Activated CD4-positive, alpha-beta T cell treated with anti-CD3 and anti-CD28 coated beads, Interleukin-2, Interleukin-4, amounts not matched to agents 100 ng/mL and 50 ng/mL, durations not matched to agents 16 hours and 8 hours (primary cell): ENCODE measurements at regions not wholly inside any gene's neighbourhood (a gene's known extent, or its start where the extent isn't known, plus 50 kb on each side); places are given as distances from the start of the nearest gene placed in this dataset.

ENCODE experiments used
- DNase-seq: peaks from one replicate; pipeline ENCODE4 v3.0.0-alpha.2; 2020; ENCODE audit warnings: low spot score

DNA sequence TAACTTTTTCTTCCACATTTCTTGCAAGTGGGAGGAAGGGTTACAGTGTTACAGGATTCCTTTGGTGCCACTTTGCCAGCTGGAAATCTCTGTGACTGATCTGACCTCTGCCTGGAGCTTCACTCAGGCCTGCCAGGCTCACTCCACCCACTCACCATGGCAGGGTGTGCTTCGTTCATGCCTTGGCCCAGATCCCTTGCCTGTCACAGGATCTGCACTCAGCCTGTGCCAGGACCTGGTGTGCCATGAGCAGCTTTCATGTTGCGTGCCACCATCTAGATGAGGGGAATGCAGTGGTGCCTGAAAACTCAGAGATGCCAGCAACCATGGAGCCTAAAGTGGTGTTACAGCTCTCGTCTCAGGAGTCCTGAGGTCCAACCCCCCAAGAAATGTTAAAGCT, 2596.4 kb downstream of the PCDH7 start:
- no peak for DNase-seq

GRCh38 chr4:33323393-33323792, 2603.2 kb downstream of the PCDH7 start:
- no peak for DNase-seq

GRCh38 chr4:33334416-33334815, 2614.2 kb downstream of the PCDH7 start:
- DNase-seq: no peak

- no peak for DNase-seq
These were observed 2619.6 kb downstream of the PCDH7 start for GRCh38 chr4:33339762-33340161.

DNA sequence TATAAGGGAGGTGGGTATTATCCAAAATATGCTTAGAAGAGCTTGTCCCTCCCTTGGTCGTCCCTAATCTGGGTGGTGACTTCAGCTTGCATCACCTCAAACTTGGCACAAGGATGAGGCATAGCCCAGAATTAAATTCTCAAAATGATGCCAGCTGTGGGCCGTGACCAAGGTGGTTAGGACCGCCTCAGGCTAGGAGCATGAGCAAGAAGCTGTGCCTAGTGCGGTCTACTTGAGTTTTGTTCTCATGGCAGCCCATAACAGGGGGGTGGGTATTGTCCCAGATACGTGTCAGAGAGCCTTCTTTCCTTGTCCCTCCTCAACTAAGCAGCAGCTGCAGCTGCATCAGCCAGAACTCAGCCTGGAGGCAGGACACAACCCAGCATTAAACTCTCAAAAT, 2620.0 kb downstream of the PCDH7 start:
- DNase-seq: no peak

DNA sequence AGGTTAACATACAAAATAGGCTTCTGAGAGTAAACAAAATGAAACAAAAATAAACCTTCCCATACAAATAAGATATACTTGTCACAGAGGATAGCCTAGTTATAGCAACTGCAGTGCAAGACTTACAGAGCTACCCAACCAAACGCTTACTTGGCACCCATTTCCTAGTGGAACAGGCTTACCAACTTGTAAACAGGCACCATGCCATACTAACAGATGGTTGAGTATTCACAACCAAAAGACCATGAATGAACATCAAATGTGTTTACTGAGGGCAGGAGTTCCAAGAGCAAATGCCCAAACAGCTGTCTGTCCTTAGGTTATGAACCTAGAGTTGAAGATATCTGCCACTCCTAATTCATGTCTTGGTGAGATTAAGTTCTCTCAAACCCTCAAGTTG, 2629.2 kb downstream of the PCDH7 start:
- DNase-seq: no peak

- no peak for DNase-seq
These were observed 2637.0 kb downstream of the PCDH7 start for GRCh38 chr4:33357121-33357520.

GRCh38 chr4:33369446-33369845, 2649.3 kb downstream of the PCDH7 start:
- no peak for DNase-seq

DNA sequence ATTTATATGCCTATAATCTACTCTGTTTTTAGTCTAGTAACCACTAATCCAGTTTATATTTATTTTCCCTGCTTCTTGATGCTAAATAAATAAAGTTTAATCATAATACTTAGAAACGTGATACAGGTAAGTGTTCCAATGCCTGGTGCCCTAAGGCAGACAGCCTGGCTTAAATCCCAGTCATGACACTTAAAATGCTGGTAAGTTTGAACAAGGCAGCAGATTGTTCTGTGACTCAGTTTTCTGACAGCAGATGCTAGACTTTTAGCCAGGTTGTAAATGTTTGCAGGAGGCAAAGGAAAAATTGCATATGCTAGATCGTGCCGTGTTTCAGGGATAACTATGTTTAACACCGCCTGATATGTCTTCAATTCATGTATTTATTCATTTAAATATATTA, 2661.6 kb downstream of the PCDH7 start:
- no peak for DNase-seq

GRCh38 chr4:33386764-33387163, 2666.6 kb downstream of the PCDH7 start:
- no peak for DNase-seq

DNA sequence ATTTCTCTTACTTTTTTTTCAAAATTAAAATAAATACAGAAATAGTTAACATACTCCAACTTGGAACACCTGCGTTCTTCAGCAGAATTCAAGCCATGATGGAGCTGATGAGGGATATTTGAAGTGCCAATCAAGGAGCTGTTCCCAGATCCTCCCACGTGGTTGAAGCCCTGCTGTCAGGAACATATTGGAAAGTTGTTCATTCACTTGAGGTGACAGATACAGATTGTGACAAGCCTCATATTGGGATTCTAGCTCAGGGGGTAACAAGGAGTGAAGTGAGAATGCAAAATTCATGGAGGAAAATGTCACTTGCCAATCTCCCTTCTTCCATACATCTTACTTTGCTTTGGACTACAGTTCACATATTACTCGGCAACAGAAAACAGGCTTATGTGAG, 2670.8 kb downstream of the PCDH7 start:
- no peak for DNase-seq

- no peak for DNase-seq
These were observed 2675.7 kb downstream of the PCDH7 start for GRCh38 chr4:33395731-33396485.

DNA sequence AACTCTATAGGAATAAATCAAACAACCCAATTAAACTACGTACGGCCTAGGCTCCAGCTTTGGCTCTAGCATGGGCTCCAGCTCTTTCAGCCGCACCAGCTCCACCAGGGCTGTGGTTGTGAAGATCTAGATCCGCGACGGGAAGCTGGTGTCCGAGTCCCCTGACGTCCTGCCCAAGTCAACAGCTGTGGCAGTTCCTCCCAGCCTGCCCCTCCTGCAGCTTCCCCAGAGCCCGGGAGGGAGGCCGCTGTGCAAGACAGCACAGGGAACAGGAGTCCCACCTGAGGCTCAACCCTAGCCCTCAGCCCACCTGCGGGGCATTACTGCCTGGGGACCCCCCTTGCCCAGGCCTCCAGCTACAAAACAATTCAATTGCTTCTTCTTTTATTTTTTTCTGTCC, 2680.3 kb downstream of the PCDH7 start:
- DNase-seq: no peak

DNA sequence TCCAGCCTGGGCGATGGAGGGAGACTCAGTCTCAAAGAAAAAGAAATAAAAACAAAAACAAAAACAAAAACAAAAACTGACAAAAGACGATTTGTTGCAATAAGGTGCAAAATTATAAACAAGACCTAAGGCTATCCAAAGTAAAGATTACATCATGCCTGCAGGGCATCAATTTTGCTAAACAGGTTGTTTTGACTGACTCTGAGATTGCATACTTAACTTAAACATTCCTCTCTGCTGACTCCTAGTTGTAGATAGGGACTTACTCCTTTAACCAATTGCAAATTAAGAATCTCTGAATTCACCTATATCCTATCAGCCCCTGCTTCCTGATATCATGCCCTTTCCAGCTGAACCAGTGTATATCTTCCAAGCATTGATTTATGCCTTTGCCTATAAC, 2687.3 kb downstream of the PCDH7 start:
- no peak for DNase-seq

DNA sequence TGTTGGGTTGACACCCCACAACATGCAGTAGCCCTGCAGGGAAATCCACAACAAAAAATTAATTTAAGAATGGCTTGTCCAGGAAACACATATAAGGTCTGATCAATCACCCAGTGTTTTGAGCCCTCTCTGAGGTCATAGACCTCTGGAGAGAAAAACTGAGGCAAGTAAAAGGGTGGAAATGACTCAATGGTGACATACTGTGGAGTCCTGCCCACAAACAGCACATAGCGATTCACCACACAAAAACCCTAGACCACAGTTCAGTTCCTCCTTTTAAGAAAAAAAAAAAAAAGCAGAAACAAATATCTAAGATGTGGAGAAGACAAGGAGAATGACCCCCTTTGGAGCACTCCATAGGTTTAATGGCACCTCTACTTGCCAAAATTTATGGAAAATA, 2691.0 kb downstream of the PCDH7 start:
- peak; percentile 1 for DNase-seq

DNA sequence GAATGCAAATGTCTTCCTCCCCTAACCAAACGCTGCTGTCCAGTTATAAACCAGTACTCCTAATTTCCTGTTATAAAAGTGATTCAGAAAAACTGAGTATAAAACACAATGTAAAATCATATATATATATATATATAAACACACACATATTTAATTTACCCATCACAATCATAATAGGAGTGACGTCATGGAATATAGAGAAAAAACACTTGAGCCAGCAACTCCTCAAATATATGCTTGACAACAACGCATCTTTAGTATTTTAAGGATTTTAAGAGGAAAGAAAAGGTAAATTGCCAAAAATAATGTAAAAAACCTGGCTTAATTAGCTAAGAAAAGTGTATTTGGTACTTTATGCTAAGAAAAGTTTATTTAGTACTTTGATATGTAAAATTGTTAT, 2701.7 kb downstream of the PCDH7 start:
- no peak for DNase-seq

GRCh38 chr4:33422656-33423055, 2702.5 kb downstream of the PCDH7 start:
- DNase-seq: no peak

- DNase-seq: no peak
These were observed 2705.8 kb downstream of the PCDH7 start for GRCh38 chr4:33425936-33426335.

DNA sequence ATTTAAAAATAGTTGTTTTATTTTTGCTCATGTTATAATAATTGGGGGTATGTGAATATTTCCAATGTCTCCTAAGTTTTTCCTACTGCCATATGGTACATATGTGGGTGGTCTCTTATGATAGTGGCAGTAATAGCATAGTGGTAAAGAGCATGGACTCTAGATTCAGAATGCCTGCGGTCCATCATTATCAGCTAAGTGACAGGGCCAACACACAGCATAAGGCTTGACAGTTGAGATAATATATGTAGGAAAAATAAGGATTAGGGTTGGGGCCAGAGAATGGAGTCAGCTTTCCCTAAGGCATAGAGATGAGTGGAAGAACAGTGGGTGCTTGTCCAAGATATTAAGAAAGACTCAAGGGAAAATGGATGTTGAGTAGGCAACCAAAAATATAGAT, 2707.5 kb downstream of the PCDH7 start:
- DNase-seq: no peak

- DNase-seq: no peak
These were observed 2709.8 kb downstream of the PCDH7 start for GRCh38 chr4:33429971-33430370.

DNA sequence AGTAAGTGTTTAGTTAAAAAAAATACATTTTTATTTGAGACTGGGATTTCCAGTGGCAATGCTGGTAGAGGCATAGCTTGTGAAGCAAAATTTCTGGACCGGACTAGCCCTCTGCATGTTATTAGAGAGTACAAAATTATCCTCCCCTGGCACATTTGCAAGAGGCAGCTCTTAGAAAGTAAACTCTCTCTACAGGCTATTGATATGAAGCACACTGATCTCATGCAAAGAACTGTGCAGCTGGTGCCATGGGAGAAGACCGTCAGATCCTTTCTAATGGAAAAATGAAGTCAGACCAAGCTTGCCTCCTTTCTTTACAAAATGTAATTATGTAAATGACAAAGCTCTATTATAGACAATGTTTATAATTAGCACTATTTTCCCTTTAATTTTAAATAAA, 2717.2 kb downstream of the PCDH7 start:
- no peak for DNase-seq

GRCh38 chr4:33446953-33447352, 2726.8 kb downstream of the PCDH7 start:
- no peak for DNase-seq

GRCh38 chr4:33448948-33449347, 2728.8 kb downstream of the PCDH7 start:
- DNase-seq: no peak

GRCh38 chr4:33453436-33453835, 2733.3 kb downstream of the PCDH7 start:
- DNase-seq: no peak

GRCh38 chr4:33453916-33454315, 2733.7 kb downstream of the PCDH7 start:
- DNase-seq: no peak
